ENCODE measurements at regions not wholly inside any gene's neighbourhood (a gene's known extent, or its start where the extent isn't known, plus 50 kb on each side); places are given as distances from the start of the nearest gene placed in this dataset.

GRCh38 chr20:22466447-22467171, 117.8 kb downstream of the FOXA2 start:
- no peak for DNase-seq
- no peak for TF ChIP-seq POLR2A (IDR thresholded peaks at IDR 0.05; ENCODE audit: low read length)
- no peak for TF ChIP-seq GATA1 (IDR thresholded peaks at IDR 0.05; ENCODE audit: low read depth, low read length)

- TF ChIP-seq GATA1 (IDR thresholded peaks at IDR 0.05; ENCODE audit: low read depth, low read length) = no peak
- TF ChIP-seq POLR2A (IDR thresholded peaks at IDR 0.05; ENCODE audit: low read length) = no peak
- DNase-seq = no peak
Measured at GRCh38 chr20:22465622-22466446, 118.5 kb downstream of the FOXA2 start.

GRCh38 chr20:22464312-22465003, 119.9 kb downstream of the FOXA2 start:
- DNase-seq = no peak
- no peak for TF ChIP-seq POLR2A (IDR thresholded peaks at IDR 0.05; ENCODE audit: low read length)

- TF ChIP-seq GATA1 (IDR thresholded peaks at IDR 0.05; ENCODE audit: low read depth, low read length) (no peak), POLR2A (IDR thresholded peaks at IDR 0.05; ENCODE audit: low read length) (no peak)
- DNase-seq = no peak
Measured at GRCh38 chr20:22462975-22463914, 121.1 kb downstream of the FOXA2 start.

- TF ChIP-seq GATA1 (IDR thresholded peaks at IDR 0.05; ENCODE audit: low read depth, low read length) = no peak
- no peak for TF ChIP-seq POLR2A (IDR thresholded peaks at IDR 0.05; ENCODE audit: low read length)
- no peak for DNase-seq
Measured at GRCh38 chr20:22460803-22461202, 123.6 kb downstream of the FOXA2 start.

GRCh38 chr20:22460231-22460630, 124.1 kb downstream of the FOXA2 start:
- no peak for DNase-seq
- no peak for TF ChIP-seq POLR2A (IDR thresholded peaks at IDR 0.05; ENCODE audit: low read length)

GRCh38 chr20:22459754-22460153, 124.6 kb downstream of the FOXA2 start:
- no peak for DNase-seq
- TF ChIP-seq POLR2A (IDR thresholded peaks at IDR 0.05; ENCODE audit: low read length) = no peak
- no peak for TF ChIP-seq GATA1 (IDR thresholded peaks at IDR 0.05; ENCODE audit: low read depth, low read length)

- TF ChIP-seq POLR2A (IDR thresholded peaks at IDR 0.05; ENCODE audit: low read length) (no peak), GATA1 (IDR thresholded peaks at IDR 0.05; ENCODE audit: low read depth, low read length) (no peak)
- no peak for DNase-seq
Measured at GRCh38 chr20:22456109-22456508, 128.3 kb downstream of the FOXA2 start.

GRCh38 chr20:22455259-22455658, 129.1 kb downstream of the FOXA2 start:
- DNase-seq = no peak

GRCh38 chr20:22453244-22454080, 130.9 kb downstream of the FOXA2 start:
- TF ChIP-seq GATA1 (IDR thresholded peaks at IDR 0.05; ENCODE audit: low read depth, low read length) (no peak), POLR2A (IDR thresholded peaks at IDR 0.05; ENCODE audit: low read length) (no peak)
- DNase-seq = no peak

More at GRCh38 chr20:22455259-22455658, 129.1 kb downstream of the FOXA2 start:
- TF ChIP-seq GATA1 (IDR thresholded peaks at IDR 0.05; ENCODE audit: low read depth, low read length) (no peak), POLR2A (IDR thresholded peaks at IDR 0.05; ENCODE audit: low read length) (no peak)

- TF ChIP-seq POLR2A (IDR thresholded peaks at IDR 0.05; ENCODE audit: low read length) = no peak
- no peak for TF ChIP-seq GATA1 (IDR thresholded peaks at IDR 0.05; ENCODE audit: low read depth, low read length)
- no peak for DNase-seq
Measured at GRCh38 chr20:22452442-22453011, 131.8 kb downstream of the FOXA2 start.

GRCh38 chr20:22450537-22450936, 133.8 kb downstream of the FOXA2 start:
- no peak for TF ChIP-seq POLR2A (IDR thresholded peaks at IDR 0.05; ENCODE audit: low read length)
- TF ChIP-seq GATA1 (IDR thresholded peaks at IDR 0.05; ENCODE audit: low read depth, low read length) = no peak
- no peak for DNase-seq

All from erythroblast (primary cell).